HCT116 (cell line): ENCODE measurements at regions not wholly inside any gene's neighbourhood (a gene's known extent, or its start where the extent isn't known, plus 50 kb on each side); places are given as distances from the start of the nearest gene placed in this dataset.

Experiments used
- ATAC-seq: fragments of 200-7000 bp; cut with Tn5 transposase; 2 replicates; pipeline ENCODE4 v1.9.1; 2020; ENCODE audit warnings: mild to moderate bottlenecking, moderate library complexity
- BruUV-seq: library from RNA; stranded (reverse); fragments of 400-500 nt; replicated peaks from 2 replicates; lab custom pipeline; 2021; lab: Mats Ljungman, UMichigan
- CTCF ChIA-PET: fragments of 300-600 bp; sonication (Branson Sonifier 250); formaldehyde crosslinking; loops from one replicate; lab custom pipeline; 2021; ENCODE audit warnings: antibody characterized with exemption; lab: Charles Lee
- POLR2A ChIA-PET: fragments of 300-600, 350-600 bp; sonication (Branson Sonifier 250); formaldehyde crosslinking; loops from one replicate; lab custom pipeline; 2021; ENCODE audit warnings: antibody characterized with exemption; lab: Charles Lee
- RAD21 ChIA-PET, 2 experiments: fragments of 300-600 bp; sonication (Branson Sonifier 250); formaldehyde crosslinking; loops; one replicate each; lab custom pipeline; 2023; ENCODE audit warnings: low total read pairs in 2 of 2; ENCODE audit not compliant: uncharacterized antibody in 2 of 2, unreplicated experiment in 2 of 2, low non-redundant PET in 1 of 2; lab: Charles Lee
- DNase-seq: peaks from one replicate; pipeline ENCODE4 v3.0.0-alpha.2; 2010; ENCODE audit warnings: low read depth, low spot score
- H2AFZ ChIP-seq: fragments of 200-600 bp; shearing (Covaris generic), sonication (generic); 2 replicates; pipeline ENCODE4 v1.6.1; 2017; ENCODE audit warnings: low read depth, mixed run types, mixed read lengths, antibody characterized with exemption, low read length; ENCODE audit not compliant: poor library complexity, severe bottlenecking
- H3K27ac ChIP-seq: 2 replicates; pipeline ENCODE4 v1.5.1; 2012; ENCODE audit warnings: low read depth, low read length
- H3K27me3 ChIP-seq: fragments of 200-600 bp; sonication (generic); 2 replicates; pipeline ENCODE4 v1.6.1; 2016; ENCODE audit warnings: mixed run types, low read length, mixed read lengths; ENCODE audit not compliant: insufficient read depth
- H3K36me3 ChIP-seq, 2 experiments: fragments of 200-500 bp in 1 of 2; fragments of 200-600 bp in 1 of 2; sonication (Bioruptor generic) in 1 of 2; sonication (generic) in 1 of 2; 2 replicates each; pipeline versions ENCODE4 v1.5.1 to v1.6.1; 2014 to 2016; ENCODE audit warnings: low read length in 2 of 2, inconsistent platforms in 1 of 2, mixed read lengths in 1 of 2, mixed run types in 1 of 2; ENCODE audit not compliant: insufficient read depth in 2 of 2, control insufficient read depth in 1 of 2
- H3K4me1 ChIP-seq, 2 experiments: fragments of 200-600 bp in 1 of 2; sonication (generic) in 1 of 2; 2 replicates each; pipeline versions ENCODE4 v1.5.1 to v1.6.1; 2012 to 2017; ENCODE audit warnings: low read length in 2 of 2, inconsistent platforms in 1 of 2, mild to moderate bottlenecking in 1 of 2, mixed read lengths in 1 of 2, mixed run types in 1 of 2, moderate library complexity in 1 of 2; ENCODE audit not compliant: insufficient read depth in 2 of 2, control insufficient read depth in 1 of 2
- H3K4me2 ChIP-seq: fragments of 200-600 bp; sonication (generic); 2 replicates; pipeline ENCODE4 v1.6.1; 2017; ENCODE audit warnings: mixed run types, low read length, mixed read lengths
- H3K4me3 ChIP-seq, 2 experiments: fragments of 200-600 bp in 1 of 2; sonication (generic) in 1 of 2; replicated peaks in 1 of 2; 2 replicates each; pipeline ENCODE4 v1.5.1; 2011 to 2016; ENCODE audit warnings: low read length in 2 of 2, control low read depth in 1 of 2, low read depth in 1 of 2, mild to moderate bottlenecking in 1 of 2, mixed read lengths in 1 of 2, mixed run types in 1 of 2
- H3K79me2 ChIP-seq: fragments of 200-600 bp; sonication (generic); 2 replicates; pipeline ENCODE4 v1.6.1; 2017; ENCODE audit warnings: mild to moderate bottlenecking, mixed run types, low read length, moderate library complexity, mixed read lengths; ENCODE audit not compliant: insufficient read depth
- H3K9ac ChIP-seq: fragments of 200-600 bp; sonication (generic); 2 replicates; pipeline ENCODE4 v1.6.1; 2016; ENCODE audit warnings: low read length, mixed read lengths
- H3K9me2 ChIP-seq: fragments of 200-600 bp; sonication (generic), shearing (Covaris generic); 2 replicates; pipeline ENCODE4 v1.6.1; 2017; ENCODE audit warnings: mixed run types, mild to moderate bottlenecking, moderate library complexity; ENCODE audit not compliant: insufficient read depth
- H3K9me3 ChIP-seq, 2 experiments: fragments of 200-500 bp in 1 of 2; fragments of 200-600 bp in 1 of 2; sonication (Bioruptor generic) in 1 of 2; sonication (generic) in 1 of 2; 2 replicates each; pipeline ENCODE4 v1.6.1; 2014 to 2017; ENCODE audit warnings: low read length in 2 of 2, mixed read lengths in 2 of 2, inconsistent platforms in 1 of 2, low read depth in 1 of 2, mild to moderate bottlenecking in 1 of 2, mixed run types in 1 of 2, moderate library complexity in 1 of 2; ENCODE audit not compliant: control insufficient read depth in 1 of 2, insufficient read depth in 1 of 2
- H4K20me1 ChIP-seq: fragments of 200-600 bp; sonication (generic), shearing (Covaris generic); 2 replicates; pipeline ENCODE4 v1.6.1; 2017; ENCODE audit warnings: mixed run types, mild to moderate bottlenecking, moderate library complexity; ENCODE audit not compliant: insufficient read depth
- CBX3 ChIP-seq: IDR thresholded peaks from 2 replicates; pipeline ENCODE4 v1.6.1; 2012; ENCODE audit warnings: low read depth
- CEBPB ChIP-seq: IDR thresholded peaks from 2 replicates; pipeline ENCODE4 v1.6.1; 2012; ENCODE audit warnings: low read depth
- ELF1 ChIP-seq: IDR thresholded peaks from 2 replicates; pipeline ENCODE4 v1.6.1; 2012; ENCODE audit warnings: low read depth, borderline replicate concordance
- EZH2 ChIP-seq: fragments of 200-600 bp; sonication (generic); IDR thresholded peaks from 2 replicates; pipeline ENCODE4 v1.6.1; 2017; ENCODE audit warnings: antibody characterized with exemption, mixed run types
- EZH2phosphoT487 ChIP-seq: fragments of 200-600 bp; IDR thresholded peaks from 2 replicates; pipeline ENCODE4 v1.6.1; 2018; ENCODE audit warnings: antibody characterized with exemption, borderline replicate concordance
- JUND ChIP-seq: IDR thresholded peaks from 2 replicates; pipeline ENCODE4 v1.6.1; 2012
- POLR2A ChIP-seq: IDR thresholded peaks from 2 replicates; pipeline ENCODE4 v1.7.0; 2011; ENCODE audit warnings: borderline replicate concordance; ENCODE audit not compliant: insufficient read depth, insufficient read length; ENCODE audit errors: extremely low read depth
- RAD21 ChIP-seq: IDR thresholded peaks from 2 replicates; pipeline ENCODE4 v1.6.1; 2012; ENCODE audit warnings: low read depth, mild to moderate bottlenecking
- SIN3A ChIP-seq: IDR thresholded peaks from 2 replicates; pipeline ENCODE4 v1.6.1; 2012; ENCODE audit warnings: low read depth
- ZFX ChIP-seq: fragments of 450-650 bp; IDR thresholded peaks from 2 replicates; pipeline ENCODE4 v1.6.1; 2017
- intact Hi-C: fragments of 100-400 bp; cut with micrococcal nuclease; formaldehyde crosslinking; loops from 2 replicates; pipeline ENCODE4 v1.10.0; 2022
- TF ChIP-seq, protein P1 (sequence below): IDR thresholded peaks from 2 replicates; pipeline ENCODE4 v1.6.1; 2012
- TF ChIP-seq, protein P2 (sequence below): IDR thresholded peaks from 2 replicates; pipeline ENCODE4 v1.6.1; 2012
- TF ChIP-seq, protein P3 (sequence below): IDR thresholded peaks from 2 replicates; pipeline ENCODE4 v1.6.1; 2012; ENCODE audit warnings: low read depth

DNA sequence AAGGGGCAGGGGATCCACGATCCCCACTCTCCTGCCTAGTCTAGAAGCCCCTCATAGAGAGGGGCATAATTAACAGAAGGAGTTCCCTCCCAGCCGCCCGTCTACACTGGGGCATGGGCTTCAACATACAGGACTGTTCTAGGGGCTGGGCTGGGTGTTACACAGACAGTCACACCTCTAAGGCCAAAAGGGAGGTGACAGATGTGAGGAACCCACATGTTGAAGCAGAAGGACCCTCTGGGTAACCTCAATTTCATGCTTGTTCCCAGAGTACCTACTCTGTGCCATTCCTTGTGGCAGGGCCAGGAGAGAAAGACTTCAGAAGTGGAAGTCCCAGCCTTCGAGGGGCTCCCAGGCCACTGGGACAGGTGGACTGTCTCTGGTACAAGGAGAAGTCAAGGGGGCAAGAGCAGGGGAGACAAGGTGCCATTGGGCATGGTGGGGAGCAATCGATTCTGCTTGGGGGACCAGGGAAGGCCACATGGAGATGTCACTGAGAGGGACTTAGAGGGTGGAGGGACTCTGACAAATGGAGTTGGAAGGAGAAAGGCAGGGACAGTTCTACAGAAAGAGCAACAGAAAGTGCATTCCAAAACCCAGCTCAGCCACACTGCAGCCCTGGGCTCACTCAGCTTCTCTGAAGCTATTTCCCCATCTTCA is 71.3 kb downstream of the CPN2 start:
- Histone ChIP-seq H3K9me3 (no peaks in the 10 kb centered on the region), H3K4me1 (peaks cover 22 to 30% of the 10 kb centered on the region in 2 experiments), H3K4me2 (no peak overlapping the region), H2AFZ (no peak overlapping the region), H3K9ac (no peak overlapping the region), H3K27ac (no peak overlapping the region), H4K20me1 (no peaks in the 10 kb centered on the region), H3K27me3 (no peaks in the 10 kb centered on the region), H3K4me3 (no peak overlapping the region), H3K9me2 (no peaks in the 10 kb centered on the region), H3K79me2 (no peaks in the 10 kb centered on the region), H3K36me3 (no peaks in the 10 kb centered on the region)
- ChIA-PET RAD21 (no interaction called here), CTCF (interaction anchor here (1.1 kb wide), 1 partner anchor 36 kb away, joined by 3 read pairs; no protein-coding TSS in a partner anchor), POLR2A (no interaction called here)
- intact Hi-C loops = no loop called here
- no TSS peak for BruUV-seq
- no peak for ATAC-seq
- TF ChIP-seq ZFX = no peak
- no peak for TF ChIP-seq POLR2A
- TF ChIP-seq CBX3 = no peak
- TF ChIP-seq ELF1 = no peak
- TF ChIP-seq JUND = no peak
- no peak for TF ChIP-seq CEBPB
- TF ChIP-seq EZH2 = no peak
- TF ChIP-seq, protein P1, sequence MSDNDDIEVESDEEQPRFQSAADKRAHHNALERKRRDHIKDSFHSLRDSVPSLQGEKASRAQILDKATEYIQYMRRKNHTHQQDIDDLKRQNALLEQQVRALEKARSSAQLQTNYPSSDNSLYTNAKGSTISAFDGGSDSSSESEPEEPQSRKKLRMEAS = no peak
- no peak for TF ChIP-seq RAD21
- TF ChIP-seq SIN3A = no peak
- no peak for TF ChIP-seq EZH2phosphoT487
- TF ChIP-seq, protein P2, sequence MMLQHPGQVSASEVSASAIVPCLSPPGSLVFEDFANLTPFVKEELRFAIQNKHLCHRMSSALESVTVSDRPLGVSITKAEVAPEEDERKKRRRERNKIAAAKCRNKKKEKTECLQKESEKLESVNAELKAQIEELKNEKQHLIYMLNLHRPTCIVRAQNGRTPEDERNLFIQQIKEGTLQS = no peak
- TF ChIP-seq, protein P3, sequence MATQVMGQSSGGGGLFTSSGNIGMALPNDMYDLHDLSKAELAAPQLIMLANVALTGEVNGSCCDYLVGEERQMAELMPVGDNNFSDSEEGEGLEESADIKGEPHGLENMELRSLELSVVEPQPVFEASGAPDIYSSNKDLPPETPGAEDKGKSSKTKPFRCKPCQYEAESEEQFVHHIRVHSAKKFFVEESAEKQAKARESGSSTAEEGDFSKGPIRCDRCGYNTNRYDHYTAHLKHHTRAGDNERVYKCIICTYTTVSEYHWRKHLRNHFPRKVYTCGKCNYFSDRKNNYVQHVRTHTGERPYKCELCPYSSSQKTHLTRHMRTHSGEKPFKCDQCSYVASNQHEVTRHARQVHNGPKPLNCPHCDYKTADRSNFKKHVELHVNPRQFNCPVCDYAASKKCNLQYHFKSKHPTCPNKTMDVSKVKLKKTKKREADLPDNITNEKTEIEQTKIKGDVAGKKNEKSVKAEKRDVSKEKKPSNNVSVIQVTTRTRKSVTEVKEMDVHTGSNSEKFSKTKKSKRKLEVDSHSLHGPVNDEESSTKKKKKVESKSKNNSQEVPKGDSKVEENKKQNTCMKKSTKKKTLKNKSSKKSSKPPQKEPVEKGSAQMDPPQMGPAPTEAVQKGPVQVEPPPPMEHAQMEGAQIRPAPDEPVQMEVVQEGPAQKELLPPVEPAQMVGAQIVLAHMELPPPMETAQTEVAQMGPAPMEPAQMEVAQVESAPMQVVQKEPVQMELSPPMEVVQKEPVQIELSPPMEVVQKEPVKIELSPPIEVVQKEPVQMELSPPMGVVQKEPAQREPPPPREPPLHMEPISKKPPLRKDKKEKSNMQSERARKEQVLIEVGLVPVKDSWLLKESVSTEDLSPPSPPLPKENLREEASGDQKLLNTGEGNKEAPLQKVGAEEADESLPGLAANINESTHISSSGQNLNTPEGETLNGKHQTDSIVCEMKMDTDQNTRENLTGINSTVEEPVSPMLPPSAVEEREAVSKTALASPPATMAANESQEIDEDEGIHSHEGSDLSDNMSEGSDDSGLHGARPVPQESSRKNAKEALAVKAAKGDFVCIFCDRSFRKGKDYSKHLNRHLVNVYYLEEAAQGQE = no peak
- no peak for DNase-seq
